ENCODE measurements at regions not wholly inside any gene's neighbourhood (a gene's known extent, or its start where the extent isn't known, plus 50 kb on each side); places are given as distances from the start of the nearest gene placed in this dataset.

GRCh38 chr4:77504407-77504806 lies 101.2 kb upstream of the CXCL13 start:
- no peaks in the 10 kb centered on the region for H3K36me3 ChIP-seq (ENCODE audit: control insufficient read depth in 4 of 4, insufficient read depth in 3 of 4, low read depth in 1 of 4, low read length in 3 of 4)
- 54% methylated on average over 2 of the region's 2 CpGs for WGBS
- no peak for TF ChIP-seq JUND (IDR thresholded peaks at IDR 0.05)
- TF ChIP-seq ZBTB33 (IDR thresholded peaks at IDR 0.05): no peak
- TF ChIP-seq RAD21 (IDR thresholded peaks at IDR 0.05): no peak
- no peak for TF ChIP-seq MAX (IDR thresholded peaks at IDR 0.05)
- TF ChIP-seq GABPA (IDR thresholded peaks at IDR 0.05 in 1 of 2, conservative IDR thresholded peaks at IDR 0.05 in 1 of 2): no peak
- TF ChIP-seq ATF3 (IDR thresholded peaks at IDR 0.05): no peak
- no peak for TF ChIP-seq HNF4G (IDR thresholded peaks at IDR 0.05)
- H3K4me3 ChIP-seq (ENCODE audit: low read depth in 1 of 3, low read length in 3 of 3): no peak overlapping the region
- H3K27me3 ChIP-seq (ENCODE audit: control insufficient read depth in 4 of 4, insufficient read depth in 4 of 4, low read length in 3 of 4): no peaks in the 10 kb centered on the region
- H3K27ac ChIP-seq (ENCODE audit: low read depth in 1 of 2, low read length in 2 of 2): no peak overlapping the region
- H3K4me1 ChIP-seq (ENCODE audit: control insufficient read depth in 4 of 4, insufficient read depth in 4 of 4, low read length in 3 of 4): no peaks in the 10 kb centered on the region
- no peaks in the 10 kb centered on the region for H3K9me3 ChIP-seq (ENCODE audit: control insufficient read depth in 4 of 4, low read length in 3 of 4)
- no peak overlapping the region for H3K9ac ChIP-seq (ENCODE audit: low read depth in 1 of 2, low read length in 2 of 2)
- DNase-seq (ENCODE audit: low spot score): no peak

GRCh38 chr4:77505275-77505957 lies 100.2 kb upstream of the CXCL13 start:
- H3K27me3 ChIP-seq (ENCODE audit: control insufficient read depth in 4 of 4, insufficient read depth in 4 of 4, low read length in 3 of 4): no peaks in the 10 kb centered on the region
- 89% methylated on average over 4 of the region's 4 CpGs for WGBS
- DNase-seq (ENCODE audit: low spot score): no peak
- no peaks in the 10 kb centered on the region for H3K9me3 ChIP-seq (ENCODE audit: control insufficient read depth in 4 of 4, low read length in 3 of 4)
- H3K4me1 ChIP-seq (ENCODE audit: control insufficient read depth in 4 of 4, insufficient read depth in 4 of 4, low read length in 3 of 4): no peaks in the 10 kb centered on the region
- no peak overlapping the region for H3K27ac ChIP-seq (ENCODE audit: low read depth in 1 of 2, low read length in 2 of 2)
- TF ChIP-seq RXRA (IDR thresholded peaks at IDR 0.05) (no peak), JUND (IDR thresholded peaks at IDR 0.05) (no peak), ATF3 (IDR thresholded peaks at IDR 0.05) (no peak), HNF4A (conservative IDR thresholded peaks at IDR 0.05) (no peak), FOXA1 (IDR thresholded peaks at IDR 0.05) (no peak), TAF1 (conservative IDR thresholded peaks at IDR 0.05) (no peak), GABPA (IDR thresholded peaks at IDR 0.05 in 1 of 2, conservative IDR thresholded peaks at IDR 0.05 in 1 of 2) (no peak), FOXA2 (IDR thresholded peaks at IDR 0.05) (no peak), EGR1 (IDR thresholded peaks at IDR 0.05; ENCODE audit: low read depth in 2 of 2) (no peak), YY1 (IDR thresholded peaks at IDR 0.05) (no peak), REST (IDR thresholded peaks at IDR 0.05) (no peak), CTCF (IDR thresholded peaks at IDR 0.05; ENCODE audit: low read depth, low read length, missing input control) (no peak), HNF4G (IDR thresholded peaks at IDR 0.05) (no peak), RAD21 (IDR thresholded peaks at IDR 0.05) (no peak), NR2F2 (IDR thresholded peaks at IDR 0.05) (no peak)
- H3K4me3 ChIP-seq (ENCODE audit: low read depth in 1 of 3, low read length in 3 of 3): no peak overlapping the region
- H3K36me3 ChIP-seq (ENCODE audit: control insufficient read depth in 4 of 4, insufficient read depth in 3 of 4, low read depth in 1 of 4, low read length in 3 of 4): no peaks in the 10 kb centered on the region
- no peak overlapping the region for H3K9ac ChIP-seq (ENCODE audit: low read depth in 1 of 2, low read length in 2 of 2)
